HG02870 (cell line): ENCODE measurements at regions not wholly inside any gene's neighbourhood (a gene's known extent, or its start where the extent isn't known, plus 50 kb on each side); places are given as distances from the start of the nearest gene placed in this dataset.

Experiments used
- ATAC-seq: cut with Tn5 transposase; IDR thresholded peaks from one replicate; pipeline ENCODE4 v1.9.1; 2021; ENCODE audit warnings: mild to moderate bottlenecking, moderate library complexity; ENCODE audit not compliant: unreplicated experiment

GRCh38 chr20:7673841-7674240 is 266.4 kb downstream of the HAO1 start:
- no peak for ATAC-seq

- ATAC-seq: no peak
Measured at GRCh38 chr20:7682916-7683315, 257.3 kb downstream of the HAO1 start.

- no peak for ATAC-seq
Measured at GRCh38 chr20:7687065-7687464, 253.2 kb downstream of the HAO1 start.

DNA sequence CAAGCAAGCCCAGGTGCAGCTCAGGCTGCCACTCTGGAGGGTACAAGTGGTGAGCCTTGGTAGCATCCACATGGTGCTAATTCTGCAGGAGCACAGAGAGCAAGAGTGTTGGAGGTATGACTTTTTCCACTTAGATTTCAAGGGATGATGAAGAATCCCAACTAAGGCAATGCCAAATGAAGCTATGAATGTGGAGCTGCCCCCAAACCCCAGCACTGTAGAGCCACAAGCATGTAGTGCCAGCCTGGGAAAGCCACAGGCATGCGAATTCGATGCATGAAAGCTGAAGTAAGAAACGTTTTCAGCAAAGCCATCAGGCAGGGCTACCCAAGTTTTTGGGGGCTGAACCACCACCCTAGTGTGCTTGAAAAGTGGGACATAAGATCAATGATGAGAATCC is 251.1 kb downstream of the HAO1 start:
- ATAC-seq: no peak

DNA sequence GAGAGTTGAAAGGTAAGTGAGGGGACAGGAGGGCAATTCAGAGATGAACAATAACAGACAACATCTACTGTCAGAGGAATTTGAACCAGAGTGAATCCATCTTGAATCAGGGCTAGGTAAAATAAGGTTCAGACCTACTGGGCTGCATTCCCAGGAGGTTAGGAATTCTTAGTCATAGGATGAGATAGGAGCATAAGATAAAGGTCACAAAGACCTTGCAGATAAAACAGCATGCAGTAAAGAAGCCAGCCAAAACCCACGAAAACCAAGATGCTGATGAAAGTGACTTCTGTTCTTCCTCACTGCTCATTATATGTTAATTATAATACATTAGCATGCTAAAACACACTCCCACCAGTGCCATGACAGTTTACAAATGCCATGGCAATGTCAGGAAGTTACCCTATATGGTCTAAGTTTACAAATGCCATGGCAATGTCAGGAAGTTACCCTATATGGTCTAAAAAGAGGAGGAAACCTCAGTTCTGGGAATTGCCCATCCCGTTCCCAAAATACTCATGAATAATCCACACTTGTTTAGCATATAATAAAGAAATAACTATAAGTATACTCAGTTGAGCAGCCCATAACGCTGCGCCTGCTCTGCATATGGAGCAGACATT is 248.5 kb downstream of the HAO1 start:
- ATAC-seq: no peak

- no peak for ATAC-seq
Measured at GRCh38 chr20:7692478-7692877, 247.8 kb downstream of the HAO1 start.

DNA sequence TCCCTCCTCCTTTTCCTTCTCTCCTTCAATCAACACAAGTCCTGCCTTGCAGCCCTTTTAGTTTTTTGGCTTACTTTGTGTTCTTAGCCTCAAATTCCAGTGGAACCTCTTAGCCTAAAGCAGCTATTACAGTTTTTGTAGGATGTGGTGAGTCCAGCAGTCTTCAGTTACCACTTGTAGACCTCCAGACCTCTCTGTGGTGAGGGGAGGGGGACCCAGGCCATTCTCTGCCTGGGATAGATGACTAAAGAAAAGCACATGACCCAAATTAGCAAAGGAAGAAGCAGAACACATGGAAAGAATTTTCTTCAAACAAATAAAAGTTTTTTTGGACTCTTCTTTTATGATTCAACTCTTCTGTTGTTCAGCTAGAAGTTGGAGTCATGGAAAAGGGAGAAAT is 246.5 kb downstream of the HAO1 start:
- ATAC-seq: no peak

- ATAC-seq: no peak
Measured at GRCh38 chr20:7695051-7695495, 245.2 kb downstream of the HAO1 start.

- ATAC-seq: no peak
Measured at GRCh38 chr20:7695635-7696034, 244.6 kb downstream of the HAO1 start.

DNA sequence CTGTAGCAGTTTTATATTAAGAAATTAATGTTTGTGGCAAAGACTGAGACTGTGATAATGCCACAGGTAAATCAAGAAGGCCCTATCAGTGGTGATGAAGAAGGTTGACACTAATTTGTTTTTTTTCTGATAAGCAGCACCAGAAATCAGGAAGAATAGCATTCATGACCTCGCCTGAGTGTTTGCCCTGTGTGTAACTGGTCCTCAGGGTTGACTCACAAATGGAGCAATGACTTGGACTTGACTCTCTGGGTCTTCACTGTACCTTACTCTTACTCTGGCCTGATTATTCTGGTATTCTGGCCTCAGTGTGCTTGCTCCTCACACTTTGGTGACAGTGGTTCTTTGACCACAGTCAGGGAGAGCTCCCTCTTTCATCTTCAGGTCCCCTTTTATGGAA is 243.9 kb downstream of the HAO1 start:
- no peak for ATAC-seq

DNA sequence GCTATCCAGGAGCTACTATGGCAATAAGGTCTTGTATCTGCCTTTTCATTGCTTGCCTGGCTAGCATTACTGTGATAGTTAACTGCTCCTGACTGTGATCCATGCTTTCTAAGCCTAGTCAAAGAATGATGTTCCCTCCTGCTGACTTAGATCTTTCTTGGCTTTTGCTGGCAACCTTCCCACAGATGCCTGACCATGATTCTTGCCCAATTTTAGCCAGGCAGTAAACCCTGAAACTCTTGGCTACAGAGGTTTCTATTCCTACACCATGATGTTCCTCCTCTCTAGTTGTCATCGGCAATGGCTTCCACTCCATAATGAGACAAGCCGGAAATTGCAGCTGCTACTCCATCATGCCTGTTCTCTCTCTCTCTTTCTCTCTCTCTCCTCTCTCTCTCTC is 238.1 kb downstream of the HAO1 start:
- no peak for ATAC-seq

DNA sequence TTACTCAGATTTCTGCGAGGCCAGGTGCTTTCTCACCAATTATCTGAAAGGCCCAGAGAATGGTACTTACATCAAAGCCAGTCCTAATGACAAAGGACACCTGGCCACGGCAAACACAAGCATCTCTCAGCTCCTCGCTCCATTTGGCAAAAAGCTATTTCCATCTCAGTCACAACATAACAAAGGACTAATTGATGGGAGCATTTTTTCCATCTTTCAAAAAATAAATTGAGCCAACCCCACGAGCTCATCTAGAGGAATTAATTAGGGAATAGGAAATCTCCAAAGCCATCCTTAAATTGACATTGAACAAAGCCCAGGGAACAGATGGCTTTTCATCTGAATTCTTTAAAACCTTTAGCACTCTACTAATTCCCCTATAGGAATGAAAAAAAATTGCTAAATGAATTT is 236.7 kb downstream of the HAO1 start:
- ATAC-seq: no peak

- ATAC-seq: no peak
Measured at GRCh38 chr20:7703996-7704395, 236.3 kb downstream of the HAO1 start.

- ATAC-seq: no peak
Measured at GRCh38 chr20:7708112-7708511, 232.1 kb downstream of the HAO1 start.

- no peak for ATAC-seq
Measured at GRCh38 chr20:7708782-7709181, 231.5 kb downstream of the HAO1 start.

- ATAC-seq: no peak
Measured at GRCh38 chr20:7710440-7710839, 229.8 kb downstream of the HAO1 start.

- ATAC-seq: no peak
Measured at GRCh38 chr20:7712661-7713060, 227.6 kb downstream of the HAO1 start.

- no peak for ATAC-seq
Measured at GRCh38 chr20:7714549-7714948, 225.7 kb downstream of the HAO1 start.

DNA sequence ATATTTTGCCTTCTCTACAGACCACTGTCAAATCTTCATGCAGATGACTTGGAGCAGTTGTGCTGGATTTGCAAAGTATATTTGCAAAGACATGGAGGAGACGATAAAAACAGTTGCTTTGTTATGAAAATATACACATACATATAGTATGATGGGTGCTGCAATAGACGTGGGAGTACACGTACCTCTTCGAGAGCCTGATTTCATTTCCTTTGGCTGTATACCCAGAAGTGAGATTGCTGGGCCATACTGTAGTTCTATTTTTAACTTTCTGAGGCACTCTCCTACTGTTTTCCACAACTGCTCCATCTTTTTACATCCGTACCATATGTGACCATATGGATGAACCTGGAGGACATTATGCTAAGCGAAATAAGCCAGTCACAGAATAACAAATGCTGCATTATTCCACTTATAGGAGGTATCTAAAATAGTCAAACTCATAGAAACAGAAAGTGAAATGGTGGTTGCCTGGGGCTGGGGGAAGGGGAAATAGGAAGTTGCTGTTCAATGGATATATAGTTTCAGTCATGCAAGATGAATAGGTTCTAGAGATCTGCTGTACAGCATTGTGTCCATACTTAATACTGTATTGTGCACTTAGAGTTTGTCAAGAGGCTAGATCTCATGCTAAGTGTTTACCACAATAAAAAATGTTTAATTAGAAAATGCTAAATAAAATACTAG is 223.8 kb downstream of the HAO1 start:
- no peak for ATAC-seq

DNA sequence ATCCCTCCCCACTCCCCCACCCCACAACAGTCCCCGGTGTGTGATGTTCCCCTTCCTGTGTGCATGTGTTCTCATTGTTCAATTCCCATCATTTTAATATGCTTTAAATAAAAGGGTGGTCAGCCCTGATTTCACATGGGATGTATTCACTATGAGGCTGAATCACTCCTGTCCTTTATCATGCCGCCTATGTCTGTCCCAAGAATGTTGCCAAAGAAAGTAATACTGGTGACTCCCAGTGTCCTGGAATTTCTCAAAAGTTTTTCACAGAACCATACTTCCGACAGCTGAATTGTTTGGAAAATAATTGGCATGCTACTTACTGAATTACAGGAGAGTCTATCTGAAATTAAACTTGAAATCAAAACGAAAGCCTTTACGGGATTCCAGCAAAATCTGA is 217.7 kb downstream of the HAO1 start:
- ATAC-seq: no peak

- no peak for ATAC-seq
Measured at GRCh38 chr20:7723284-7723683, 217.0 kb downstream of the HAO1 start.

DNA sequence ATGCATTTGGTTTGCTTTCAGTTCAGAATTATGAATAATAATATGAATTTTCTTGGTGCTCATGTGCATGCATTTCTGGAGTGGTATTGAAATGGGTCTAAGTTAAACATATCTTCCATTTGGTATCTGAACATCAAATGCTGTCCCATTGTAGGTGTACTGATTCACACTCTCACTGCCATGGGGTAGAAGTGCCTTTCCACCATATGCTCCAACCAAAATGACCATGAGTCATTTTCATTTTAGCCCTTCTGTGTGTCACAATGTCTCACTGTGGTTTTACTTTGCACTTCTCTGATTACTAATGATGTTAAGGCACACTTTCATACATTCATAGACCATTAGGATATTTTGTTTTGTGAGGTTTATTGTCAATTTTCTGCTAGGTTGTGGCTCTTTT is 211.9 kb downstream of the HAO1 start:
- ATAC-seq: no peak

- no peak for ATAC-seq
Measured at GRCh38 chr20:7734216-7734615, 206.0 kb downstream of the HAO1 start.
